ENCODE measurements at regions not wholly inside any gene's neighbourhood (a gene's known extent, or its start where the extent isn't known, plus 50 kb on each side); places are given as distances from the start of the nearest gene placed in this dataset.

- TF ChIP-seq CTCF (IDR thresholded peaks at IDR 0.05; ENCODE audit: borderline replicate concordance, extremely low read depth, low read length, poor library complexity, severe bottlenecking) (no peak), EZH2 (IDR thresholded peaks at IDR 0.05; ENCODE audit: borderline replicate concordance, low read depth, low read length, severe bottlenecking) (no peak)
Measured at GRCh38 chrX:145923376-145923775, 105.7 kb downstream of the SLITRK2 start.

All from DND-41 (cell line).